ENCODE measurements at regions not wholly inside any gene's neighbourhood (a gene's known extent, or its start where the extent isn't known, plus 50 kb on each side); places are given as distances from the start of the nearest gene placed in this dataset.

DNA sequence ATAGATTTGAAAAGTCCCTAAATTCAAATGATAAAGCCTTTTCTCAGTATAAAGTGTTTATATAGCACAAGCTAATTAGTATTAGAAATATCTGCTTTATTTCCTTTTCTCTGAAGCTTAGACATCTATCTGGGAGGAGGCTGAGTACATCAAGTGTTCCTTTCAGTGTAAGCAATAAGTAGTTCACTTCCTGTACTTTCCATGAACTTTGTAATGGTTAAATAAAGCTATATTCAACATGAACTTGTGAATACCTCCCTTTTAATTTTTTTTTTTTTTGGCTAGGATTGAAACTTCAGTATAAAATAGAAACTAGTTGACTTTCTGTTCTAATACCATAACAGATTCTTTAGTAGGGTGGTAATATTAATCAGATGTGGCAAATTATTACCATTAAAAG is 190.9 kb downstream of the CENPW start:
- H3K4me1 ChIP-seq (ENCODE audit: insufficient read depth, low read length), result no peaks in the 10 kb centered on the region; the same call in 1 of the 2 replicates
- no peak overlapping the region for H3K9ac ChIP-seq (ENCODE audit: extremely low read depth, insufficient read length, low read length)
- no peaks in the 10 kb centered on the region for H3K27me3 Mint-ChIP-seq (ENCODE audit: low read depth)
- no peak overlapping the region for H2AFZ ChIP-seq (ENCODE audit: low read length)
- no peaks in the 10 kb centered on the region for H3K9me3 ChIP-seq (ENCODE audit: control insufficient read depth, low read depth, low read length)
- no peak overlapping the region for H3K14ac ChIP-seq (ENCODE audit: insufficient read depth, low read length)
- DNase-seq, result no peak
- no peak overlapping the region for H2BK15ac ChIP-seq (ENCODE audit: low read depth, low read length)
- no peaks in the 10 kb centered on the region for H3K79me1 ChIP-seq (ENCODE audit: insufficient read depth, low read depth, low read length, poor library complexity, severe bottlenecking)
- no peak overlapping the region for H3K4ac ChIP-seq (ENCODE audit: low read depth, low read length)
- no peak overlapping the region for H3K4me3 Mint-ChIP-seq
- H2BK5ac ChIP-seq (ENCODE audit: insufficient read length, low read length), result no peak overlapping the region
- H4K20me1 ChIP-seq (ENCODE audit: control insufficient read depth, insufficient read depth, insufficient read length), result no peaks in the 10 kb centered on the region
- H3K23ac ChIP-seq (ENCODE audit: insufficient read length, low read depth, low read length), result no peak overlapping the region
- H2BK20ac ChIP-seq (ENCODE audit: low read depth, low read length, poor library complexity, severe bottlenecking), result no peak overlapping the region
- no peak overlapping the region for H2BK120ac ChIP-seq (ENCODE audit: low read depth, low read length, poor library complexity, severe bottlenecking)
- no peak overlapping the region for H2BK12ac ChIP-seq (ENCODE audit: insufficient read length, low read depth, low read length)
- H3K27me3 ChIP-seq (ENCODE audit: insufficient read depth, low read length), result no peaks in the 10 kb centered on the region
- H3K4me1 Mint-ChIP-seq, result peaks cover 27% of the 10 kb centered on the region in 2 experiments
- TF ChIP-seq, protein P1, sequence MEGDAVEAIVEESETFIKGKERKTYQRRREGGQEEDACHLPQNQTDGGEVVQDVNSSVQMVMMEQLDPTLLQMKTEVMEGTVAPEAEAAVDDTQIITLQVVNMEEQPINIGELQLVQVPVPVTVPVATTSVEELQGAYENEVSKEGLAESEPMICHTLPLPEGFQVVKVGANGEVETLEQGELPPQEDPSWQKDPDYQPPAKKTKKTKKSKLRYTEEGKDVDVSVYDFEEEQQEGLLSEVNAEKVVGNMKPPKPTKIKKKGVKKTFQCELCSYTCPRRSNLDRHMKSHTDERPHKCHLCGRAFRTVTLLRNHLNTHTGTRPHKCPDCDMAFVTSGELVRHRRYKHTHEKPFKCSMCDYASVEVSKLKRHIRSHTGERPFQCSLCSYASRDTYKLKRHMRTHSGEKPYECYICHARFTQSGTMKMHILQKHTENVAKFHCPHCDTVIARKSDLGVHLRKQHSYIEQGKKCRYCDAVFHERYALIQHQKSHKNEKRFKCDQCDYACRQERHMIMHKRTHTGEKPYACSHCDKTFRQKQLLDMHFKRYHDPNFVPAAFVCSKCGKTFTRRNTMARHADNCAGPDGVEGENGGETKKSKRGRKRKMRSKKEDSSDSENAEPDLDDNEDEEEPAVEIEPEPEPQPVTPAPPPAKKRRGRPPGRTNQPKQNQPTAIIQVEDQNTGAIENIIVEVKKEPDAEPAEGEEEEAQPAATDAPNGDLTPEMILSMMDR (conservative IDR thresholded peaks at IDR 0.05), result no peak
- no peak overlapping the region for H3K56ac ChIP-seq (ENCODE audit: insufficient read length, low read depth, low read length)
- H4K8ac ChIP-seq (replicated peaks; ENCODE audit: insufficient read length, low read depth, low read length), result no peak overlapping the region
- H3K79me2 ChIP-seq (ENCODE audit: insufficient read depth, low read length), result no peaks in the 10 kb centered on the region
- H3K18ac ChIP-seq (ENCODE audit: insufficient read length, low read depth, low read length), result no peak overlapping the region
- H4K91ac ChIP-seq (ENCODE audit: insufficient read length, low read depth, low read length), result no peak overlapping the region
- H2AK5ac ChIP-seq (ENCODE audit: insufficient read length, low read length), result no peak overlapping the region
- no peaks in the 10 kb centered on the region for H3K23me2 ChIP-seq (ENCODE audit: insufficient read length, low read depth, low read length, poor library complexity, severe bottlenecking)
- H3K9me3 Mint-ChIP-seq, result no peaks in the 10 kb centered on the region
- no peak overlapping the region for H3T11ph ChIP-seq (ENCODE audit: low read length)
- no peaks in the 10 kb centered on the region for H3K36me3 Mint-ChIP-seq (ENCODE audit: insufficient read depth in 1 of 3, low read depth in 3 of 3)
- no peak overlapping the region for H3K27ac Mint-ChIP-seq
- H3K4me2 ChIP-seq (ENCODE audit: insufficient read depth, insufficient read length, low read length), result no peak overlapping the region
- H4K5ac ChIP-seq (ENCODE audit: insufficient read length, low read depth, low read length), result no peak overlapping the region
- H3K27ac ChIP-seq (ENCODE audit: insufficient read length, low read depth, low read length), result no peak overlapping the region

Data from H9 (cell line).